ENCODE measurements at regions not wholly inside any gene's neighbourhood (a gene's known extent, or its start where the extent isn't known, plus 50 kb on each side); places are given as distances from the start of the nearest gene placed in this dataset.

GRCh38 chr6:100194535-100194934, 200.5 kb upstream of the MCHR2 start:
- Histone ChIP-seq H3K4me1 (replicated peaks) (no peaks in the 10 kb centered on the region), H3K27me3 (replicated peaks; ENCODE audit: insufficient read depth) (no peaks in the 10 kb centered on the region), H3K36me3 (no peaks in the 10 kb centered on the region), H3K9me3 (no peaks in the 10 kb centered on the region), H3K4me3 (no peak overlapping the region), H3K27ac (no peak overlapping the region)
- TF ChIP-seq CTCF (IDR thresholded peaks at IDR 0.05): no peak
- no peak for TF ChIP-seq POLR2A (IDR thresholded peaks at IDR 0.05)
- TF ChIP-seq POLR2AphosphoS5 (IDR thresholded peaks at IDR 0.05): no peak
- no peak for DNase-seq (ENCODE audit: low spot score)
- intact Hi-C loops (cut with DNase I): no loop called here
- 53% methylated on average over 3 of the region's 3 CpGs for WGBS

DNA sequence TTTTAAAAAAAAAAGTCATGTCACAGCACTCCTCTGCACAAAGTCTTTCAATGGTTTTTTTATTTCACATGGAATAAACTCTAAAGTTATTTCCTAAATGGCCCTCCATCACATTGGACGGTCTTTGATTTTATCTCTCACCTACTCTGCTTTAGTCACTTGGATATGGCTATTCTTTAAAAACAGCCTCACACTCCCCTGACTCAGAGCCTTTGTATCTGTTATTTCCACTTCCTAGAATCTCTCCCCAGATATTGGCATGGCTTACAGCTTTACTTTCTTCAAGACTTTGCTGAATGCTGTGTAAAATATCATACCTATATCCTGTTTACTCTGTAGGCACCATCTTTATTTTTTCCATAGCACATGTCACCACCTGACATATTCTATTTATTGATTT, 194.7 kb upstream of the MCHR2 start:
- TF ChIP-seq POLR2AphosphoS5 (IDR thresholded peaks at IDR 0.05) (no peak), POLR2A (IDR thresholded peaks at IDR 0.05) (no peak), CTCF (IDR thresholded peaks at IDR 0.05) (no peak)
- no peak for DNase-seq (ENCODE audit: low spot score)

GRCh38 chr6:100186552-100186951, 192.5 kb upstream of the MCHR2 start:
- intact Hi-C loops (cut with DNase I): no loop called here
- no peaks in the 10 kb centered on the region for H3K9me3 ChIP-seq
- no peaks in the 10 kb centered on the region for H3K36me3 ChIP-seq
- no peak for TF ChIP-seq POLR2AphosphoS5 (IDR thresholded peaks at IDR 0.05)
- no peak for TF ChIP-seq CTCF (IDR thresholded peaks at IDR 0.05)
- no peak for TF ChIP-seq POLR2A (IDR thresholded peaks at IDR 0.05)
- 78% methylated on average over 5 of the region's 5 CpGs for WGBS
- H3K27me3 ChIP-seq (replicated peaks; ENCODE audit: insufficient read depth): no peaks in the 10 kb centered on the region
- no peak overlapping the region for H3K4me3 ChIP-seq
- H3K4me1 ChIP-seq (replicated peaks): no peaks in the 10 kb centered on the region
- DNase-seq (ENCODE audit: low spot score): no peak
- H3K27ac ChIP-seq: no peak overlapping the region

More for the DNA sequence above, 194.7 kb upstream of the MCHR2 start:
- intact Hi-C loops (cut with DNase I): no loop called here
- 41% methylated on average over 1 of the region's 1 CpG for WGBS
- no peaks in the 10 kb centered on the region for H3K36me3 ChIP-seq
- no peaks in the 10 kb centered on the region for H3K9me3 ChIP-seq
- H3K4me1 ChIP-seq (replicated peaks): no peaks in the 10 kb centered on the region
- no peaks in the 10 kb centered on the region for H3K27me3 ChIP-seq (replicated peaks; ENCODE audit: insufficient read depth)
- H3K4me3 ChIP-seq: no peak overlapping the region
- no peak overlapping the region for H3K27ac ChIP-seq

GRCh38 chr6:100185615-100186014, 191.6 kb upstream of the MCHR2 start:
- no peaks in the 10 kb centered on the region for H3K36me3 ChIP-seq
- DNase-seq (ENCODE audit: low spot score): no peak
- H3K27me3 ChIP-seq (replicated peaks; ENCODE audit: insufficient read depth): no peaks in the 10 kb centered on the region
- no peak overlapping the region for H3K27ac ChIP-seq
- H3K9me3 ChIP-seq: no peaks in the 10 kb centered on the region
- intact Hi-C loops (cut with DNase I): no loop called here
- H3K4me3 ChIP-seq: no peak overlapping the region
- TF ChIP-seq CTCF (IDR thresholded peaks at IDR 0.05): no peak
- no peak for TF ChIP-seq POLR2AphosphoS5 (IDR thresholded peaks at IDR 0.05)
- no peak for TF ChIP-seq POLR2A (IDR thresholded peaks at IDR 0.05)
- 59% methylated on average over 3 of the region's 3 CpGs for WGBS
- H3K4me1 ChIP-seq (replicated peaks): no peaks in the 10 kb centered on the region

GRCh38 chr6:100184473-100184872, 190.4 kb upstream of the MCHR2 start:
- H3K9me3 ChIP-seq: no peaks in the 10 kb centered on the region
- 65% methylated on average over 3 of the region's 3 CpGs for WGBS
- intact Hi-C loops (cut with DNase I): no loop called here

More at GRCh38 chr6:100184473-100184872, 190.4 kb upstream of the MCHR2 start:
- no peak for TF ChIP-seq CTCF (IDR thresholded peaks at IDR 0.05)
- TF ChIP-seq POLR2AphosphoS5 (IDR thresholded peaks at IDR 0.05): no peak
- no peak for TF ChIP-seq POLR2A (IDR thresholded peaks at IDR 0.05)
- DNase-seq (ENCODE audit: low spot score): no peak
- H3K36me3 ChIP-seq: no peaks in the 10 kb centered on the region
- H3K4me1 ChIP-seq (replicated peaks): no peaks in the 10 kb centered on the region
- H3K27ac ChIP-seq: no peak overlapping the region
- H3K4me3 ChIP-seq: no peak overlapping the region
- no peaks in the 10 kb centered on the region for H3K27me3 ChIP-seq (replicated peaks; ENCODE audit: insufficient read depth)

Data from prostate gland (tissue), 2 donors.